CD4-positive, alpha-beta T cell treated with Interleukin-2 at 100 ng/mL for 4 hours (primary cell): ENCODE measurements at regions not wholly inside any gene's neighbourhood (a gene's known extent, or its start where the extent isn't known, plus 50 kb on each side); places are given as distances from the start of the nearest gene placed in this dataset.
"Not testable (repeated sequence)": the region's sequence is repeated elsewhere in the genome, so short reads cannot be mapped to it uniquely, and the experiment has no call there.

Source experiments
- DNase-seq: peaks from one replicate; pipeline ENCODE4 v3.0.0-alpha.2; 2020; ENCODE audit warnings: low spot score

GRCh38 chr4:77306496-77306895 is 149.5 kb downstream of the CCNG2 start:
- DNase-seq = no peak

DNA sequence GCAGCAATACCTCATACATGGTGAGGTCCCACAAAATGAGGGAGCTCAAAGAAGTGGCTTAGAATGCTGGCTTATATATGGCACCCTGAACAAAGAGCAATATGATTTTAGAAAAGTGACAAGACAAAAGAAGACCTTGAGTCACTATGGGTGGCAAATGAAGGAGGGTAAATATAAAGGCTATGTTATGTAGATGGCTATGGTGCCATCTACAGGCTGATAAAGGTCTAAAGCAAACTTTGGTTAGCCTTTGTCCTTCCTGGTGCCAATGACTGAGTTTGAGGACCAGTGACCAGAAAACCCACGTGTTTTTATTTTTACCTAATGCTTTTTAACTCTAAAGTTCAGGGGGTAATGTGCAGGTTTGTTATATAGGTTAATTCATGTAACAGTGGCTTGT is 151.8 kb downstream of the CCNG2 start:
- no peak for DNase-seq

DNA sequence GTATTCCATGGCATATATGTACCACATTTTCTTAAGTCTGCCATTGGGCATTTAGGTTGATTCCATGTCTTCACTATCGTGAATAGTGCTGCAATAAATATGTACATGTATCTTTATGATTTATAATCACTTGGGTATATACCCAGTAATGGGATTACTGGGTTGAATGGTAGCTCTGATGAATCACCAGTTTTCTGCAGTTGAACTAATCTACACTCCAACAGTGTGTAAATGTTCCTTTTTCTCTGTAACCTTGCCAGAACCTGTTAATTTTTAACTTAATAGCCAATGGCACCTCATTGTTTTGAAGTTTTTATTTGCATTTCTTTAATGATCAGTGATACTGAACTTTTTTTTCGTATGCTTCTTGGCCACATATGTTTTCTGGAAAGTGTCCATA is 152.5 kb downstream of the CCNG2 start:
- DNase-seq = no peak

DNA sequence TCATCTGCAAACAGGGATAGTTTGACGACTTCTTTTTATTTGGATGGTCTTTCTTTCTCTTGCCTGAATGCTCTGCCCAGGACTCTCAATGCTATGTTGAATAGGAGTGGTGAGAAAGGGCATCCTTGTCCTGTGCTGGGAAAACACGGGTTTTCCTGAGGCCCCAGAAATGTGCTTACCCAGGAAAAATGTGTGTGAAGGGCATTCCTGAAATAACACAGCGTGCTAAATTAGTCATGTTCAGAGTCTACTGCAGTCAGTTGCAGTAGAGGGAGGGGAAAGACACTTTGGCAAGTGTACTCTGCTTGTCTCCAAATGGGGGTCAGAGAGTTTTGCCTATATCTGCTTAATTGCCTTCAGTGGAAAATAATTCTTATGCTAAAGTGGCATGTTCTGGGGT is 153.9 kb downstream of the CCNG2 start:
- no peak for DNase-seq

- no peak for DNase-seq
These were observed 157.7 kb downstream of the CCNG2 start for GRCh38 chr4:77314697-77315096.

DNA sequence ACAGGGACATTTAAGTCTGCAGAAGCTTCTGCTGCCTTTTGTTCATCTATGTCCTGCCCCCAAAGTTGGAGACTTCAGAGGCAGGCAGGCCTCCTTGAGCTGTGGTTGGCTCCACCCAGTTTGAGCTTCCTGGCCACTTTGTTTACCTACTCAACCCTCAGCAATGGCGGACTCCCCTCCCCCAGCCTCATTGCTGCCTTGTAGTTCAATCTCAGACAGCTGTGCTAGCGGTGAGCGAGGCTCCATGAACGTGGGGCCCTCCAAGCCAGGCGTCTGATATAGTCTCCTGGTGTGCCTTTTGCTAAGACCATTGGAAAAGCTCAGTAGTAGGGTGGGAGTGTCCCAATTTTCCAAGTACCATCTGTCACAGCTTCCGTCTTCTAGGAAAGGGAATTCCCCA is 170.1 kb downstream of the CCNG2 start:
- DNase-seq = no peak

DNA sequence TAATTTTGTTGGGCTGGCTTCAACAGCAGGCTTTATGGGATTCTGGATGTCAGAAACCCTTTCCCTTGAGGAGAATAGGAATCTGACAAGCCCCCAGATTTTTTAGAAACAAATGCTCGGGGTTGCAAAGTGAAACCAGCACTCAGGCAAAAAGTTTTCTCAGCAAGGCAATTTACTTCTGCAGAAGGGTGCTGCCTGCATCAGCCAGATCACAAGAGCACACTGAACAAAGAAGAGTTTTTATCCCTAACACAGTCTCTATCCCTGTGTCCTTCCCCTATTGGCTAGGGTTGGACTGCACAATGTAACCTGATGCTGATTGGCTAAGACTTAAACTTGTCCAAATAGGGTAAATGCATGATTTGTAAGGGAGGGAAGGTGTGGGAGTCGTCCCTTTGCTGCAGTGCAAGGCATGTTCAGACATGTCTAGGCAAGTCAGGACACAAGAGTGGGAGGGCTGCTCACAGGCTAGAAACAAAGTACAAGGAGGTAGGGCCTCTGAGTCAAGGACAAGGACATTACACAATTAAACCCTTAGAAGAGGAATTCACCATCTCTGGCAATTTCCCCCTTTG is 175.8 kb downstream of the CCNG2 start:
- no peak for DNase-seq

DNA sequence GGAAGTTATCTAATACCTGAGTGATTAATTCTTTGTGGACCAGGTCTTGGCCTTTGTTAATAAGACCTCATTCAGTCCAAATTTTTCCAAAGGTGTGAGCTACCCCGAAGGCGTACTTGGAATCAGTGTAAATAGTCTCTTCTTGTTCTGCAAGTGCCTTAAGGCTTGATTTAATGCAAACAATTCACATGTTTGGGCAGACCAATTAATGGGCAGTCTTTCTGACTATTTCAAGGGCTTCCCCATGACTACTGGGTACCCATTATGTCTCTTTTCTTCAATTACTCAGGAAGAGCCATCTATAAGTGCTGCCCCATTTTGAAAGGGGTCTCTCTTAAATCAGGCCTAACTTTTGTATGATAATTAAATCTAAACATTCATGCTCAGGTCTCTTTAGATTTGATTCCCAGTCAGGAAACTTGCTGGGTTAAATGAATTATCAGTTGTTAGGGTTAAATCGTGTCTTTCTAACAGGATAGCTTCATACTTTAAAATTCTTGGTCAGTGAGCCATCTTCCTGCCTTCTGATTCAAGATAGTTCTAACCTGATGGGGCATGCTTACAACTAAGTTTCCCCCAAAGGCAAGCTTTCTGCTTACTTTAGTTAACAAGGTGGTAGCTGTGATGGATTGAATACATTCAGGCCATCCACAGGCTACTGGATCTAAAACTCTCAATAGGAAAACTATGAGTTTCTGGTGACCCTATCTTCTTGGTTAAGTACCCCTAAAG is 179.6 kb downstream of the CCNG2 start:
- no peak for DNase-seq

GRCh38 chr4:77342170-77342810 is 185.3 kb downstream of the CCNG2 start:
- no peak for DNase-seq

DNA sequence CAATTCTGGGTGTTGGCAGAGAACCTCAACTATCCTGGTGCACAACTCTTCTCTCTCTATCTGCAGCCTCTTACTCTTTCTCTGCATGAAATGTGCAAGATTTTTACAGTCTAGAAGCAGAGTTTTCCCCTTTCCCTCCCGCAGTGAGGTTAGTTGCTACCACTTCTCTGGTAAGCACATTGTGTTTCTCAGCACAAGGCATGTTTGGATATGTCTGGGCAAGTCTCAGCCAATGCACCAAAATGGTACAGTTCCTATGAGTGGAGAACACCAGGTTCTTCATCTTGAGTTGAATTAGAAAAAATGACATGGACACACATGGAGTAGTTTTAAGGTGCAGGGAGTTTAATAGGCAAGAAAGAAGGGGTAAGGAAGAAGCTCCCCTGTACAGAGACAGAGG is 187.0 kb downstream of the CCNG2 start:
- DNase-seq = no peak

DNA sequence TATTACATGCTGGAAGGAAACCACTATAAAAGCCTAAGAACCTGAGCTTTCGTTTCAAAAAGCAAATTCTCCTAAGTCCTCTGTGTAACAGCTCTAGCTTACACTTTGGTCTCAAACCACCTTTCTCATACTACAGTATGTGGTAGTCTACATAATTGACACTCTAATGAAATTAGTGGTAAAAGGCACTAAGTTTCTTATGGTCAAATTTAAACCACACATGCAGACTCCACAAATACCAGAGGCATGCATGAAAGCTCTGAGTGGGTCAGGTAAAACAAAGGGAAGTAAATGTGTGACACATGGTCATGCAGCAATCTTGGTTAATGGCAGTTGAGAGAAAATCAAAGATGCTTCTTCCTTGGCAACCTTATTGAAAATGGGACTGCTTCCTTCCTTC is 187.8 kb downstream of the CCNG2 start:
- DNase-seq = no peak

DNA sequence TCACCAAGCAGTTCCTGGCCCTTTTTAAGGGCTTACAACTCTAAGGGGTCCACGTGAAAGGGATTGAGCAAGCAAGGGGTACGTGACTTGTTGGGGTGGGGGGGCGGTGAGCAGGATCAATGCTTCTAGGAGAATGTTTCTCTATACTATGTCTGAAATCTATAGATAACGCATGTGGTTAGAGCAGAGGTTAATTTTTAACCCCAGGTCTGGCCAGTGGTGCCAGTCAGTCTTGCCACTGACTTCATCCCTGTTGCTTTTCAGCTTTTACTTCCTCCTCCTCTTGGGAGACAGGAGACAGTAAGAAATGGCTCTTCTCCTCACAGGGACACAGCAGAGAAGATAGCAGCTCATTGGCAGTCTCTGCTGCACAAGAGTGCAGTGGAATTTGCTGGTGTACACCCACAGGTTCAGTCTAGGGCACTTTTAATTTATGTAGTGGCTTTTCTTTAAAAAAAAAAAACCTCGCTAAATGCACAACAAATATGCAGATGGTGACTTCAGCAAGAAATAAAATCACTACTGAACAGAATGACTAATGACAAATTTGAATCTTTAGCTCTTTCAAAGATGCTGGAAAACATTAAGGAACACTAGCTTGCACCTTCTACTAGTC is 190.5 kb downstream of the CCNG2 start:
- DNase-seq = no peak

DNA sequence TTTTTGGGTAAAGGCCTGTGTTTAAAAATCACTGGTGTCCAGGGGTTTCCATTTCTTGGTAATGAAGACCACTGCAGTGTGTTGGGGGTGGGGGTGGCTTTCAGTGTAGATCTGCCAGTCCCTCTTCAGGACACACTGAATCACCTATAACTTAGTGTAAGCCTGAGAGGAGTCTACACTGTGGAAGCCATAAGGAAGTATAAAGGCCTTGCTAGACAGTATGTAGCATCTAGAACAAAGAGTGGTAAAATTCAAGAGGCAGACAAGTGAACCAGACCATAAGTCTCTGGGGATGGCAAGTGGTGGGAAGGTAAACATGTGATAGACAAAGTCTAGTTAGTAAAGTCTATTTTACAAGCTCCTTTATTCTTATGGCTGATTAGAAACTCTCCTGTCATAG is 191.8 kb downstream of the CCNG2 start:
- DNase-seq = no peak

DNA sequence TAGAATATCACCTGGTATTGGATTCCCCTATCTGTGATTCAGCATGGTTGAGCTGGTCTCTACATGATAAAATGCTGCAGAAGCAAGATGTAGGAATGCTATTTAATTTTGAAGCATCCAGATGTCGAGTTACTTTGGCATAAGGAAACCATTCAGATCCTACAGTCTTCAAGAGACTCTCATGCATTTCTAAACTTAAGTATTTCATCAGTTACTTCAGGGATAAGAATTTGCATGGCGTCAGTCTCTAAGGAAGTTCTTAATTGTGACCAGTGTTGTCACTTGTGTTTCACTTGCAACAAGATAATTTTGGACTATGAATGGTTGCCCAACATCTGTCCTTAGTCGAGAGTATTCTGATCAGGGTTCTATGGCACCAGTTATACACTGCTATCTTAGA is 192.4 kb downstream of the CCNG2 start:
- DNase-seq = no peak

DNA sequence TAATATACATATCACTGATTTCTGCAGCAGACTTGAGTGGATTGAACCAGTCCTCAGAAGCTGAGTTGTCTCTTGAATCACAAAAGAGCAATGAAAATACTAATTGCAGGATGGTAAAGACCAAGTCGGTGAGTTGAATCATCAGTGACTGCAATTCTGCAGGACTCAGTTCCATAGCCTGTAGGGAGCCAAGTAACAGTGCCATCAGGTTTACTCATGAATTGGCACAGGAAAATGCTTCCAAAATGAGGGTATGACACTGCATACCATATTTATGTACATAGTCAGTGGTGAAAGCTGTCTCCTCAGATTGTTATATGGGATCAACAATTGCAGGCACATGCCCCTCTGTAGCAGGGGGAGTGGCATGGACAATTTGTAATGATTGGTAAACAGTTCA is 192.8 kb downstream of the CCNG2 start:
- no peak for DNase-seq

DNA sequence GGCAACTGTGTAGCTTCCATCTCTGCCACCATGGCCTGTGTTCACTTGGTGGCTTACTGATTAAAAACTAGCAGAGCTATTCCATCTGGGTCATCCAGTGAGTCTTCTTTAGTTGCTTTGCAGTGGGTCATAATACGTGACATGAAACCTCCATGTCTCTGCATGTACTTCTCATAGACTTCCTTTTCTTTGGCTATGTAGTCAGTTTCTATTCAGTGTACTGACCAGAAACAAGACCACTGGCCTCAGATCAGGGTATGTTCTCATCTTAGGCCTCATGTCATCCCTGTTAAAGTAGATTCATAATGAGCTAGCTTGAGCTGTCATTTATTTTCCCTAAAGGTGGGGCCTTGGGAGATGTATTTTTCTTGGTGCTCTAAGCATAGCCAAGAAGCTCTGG is 195.2 kb downstream of the CCNG2 start:
- DNase-seq = no peak

DNA sequence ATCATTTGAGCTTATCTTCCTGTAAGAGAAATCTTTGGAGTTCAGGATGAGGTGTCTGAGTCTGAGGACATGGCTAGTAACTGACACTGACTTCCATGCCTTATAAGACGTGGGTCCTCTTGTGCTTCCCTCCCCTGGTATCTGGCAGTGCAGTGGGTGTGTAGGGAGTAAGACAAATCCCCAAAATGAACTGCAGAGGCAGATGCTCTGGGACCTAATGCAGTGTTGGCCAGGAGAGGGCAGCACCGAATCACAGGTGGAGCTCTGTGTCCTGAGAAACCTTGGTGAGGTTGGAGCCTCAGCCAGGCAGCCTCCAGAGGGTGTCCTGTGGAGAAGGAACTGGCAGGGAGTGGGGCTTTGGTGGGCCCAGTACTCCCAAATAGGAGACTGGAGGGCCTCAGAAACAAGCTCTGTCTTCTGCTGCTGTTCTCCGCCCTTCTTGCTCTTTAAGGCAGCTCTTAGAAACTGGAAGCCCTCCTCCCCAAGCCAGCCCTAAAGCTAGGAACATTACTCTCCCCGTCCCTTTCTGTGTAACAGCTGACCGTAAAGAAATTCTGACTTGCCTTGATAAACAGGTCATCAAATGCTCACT is 196.8 kb downstream of the CCNG2 start:
- DNase-seq = not testable (repeated sequence)

GRCh38 chr4:77354550-77354949 is 197.5 kb downstream of the CCNG2 start:
- no peak for DNase-seq

- DNase-seq = no peak
These were observed 198.7 kb downstream of the CCNG2 start for GRCh38 chr4:77355731-77356130.

DNA sequence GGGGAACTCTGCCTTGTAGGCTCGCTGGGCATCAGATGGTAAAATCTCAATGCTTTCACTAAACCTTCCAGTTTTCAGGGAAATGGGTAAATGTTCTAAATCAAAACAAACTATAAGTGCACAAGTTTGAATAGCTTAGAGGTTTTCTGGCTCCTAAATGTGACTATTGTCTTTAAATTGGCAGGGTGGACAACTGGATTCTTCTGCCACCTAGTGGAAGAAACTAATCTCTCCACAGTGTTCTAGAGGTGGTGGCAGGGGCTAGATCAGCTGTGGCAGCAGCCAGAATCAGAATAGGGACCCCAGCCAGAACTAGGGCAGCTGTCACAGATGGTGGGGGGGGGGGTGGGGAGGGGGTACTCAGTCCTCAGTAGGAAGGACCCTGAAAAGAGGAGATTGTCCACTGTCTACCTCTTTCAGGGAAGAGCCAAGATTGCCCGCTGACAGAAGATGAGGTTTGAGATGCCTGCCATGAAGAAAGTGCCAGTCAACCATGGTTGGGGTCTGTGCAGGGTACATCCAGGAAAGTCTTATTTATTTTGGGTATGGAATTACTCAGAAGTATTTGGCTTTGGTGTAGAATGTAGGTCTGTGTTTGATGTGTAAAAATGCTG is 201.4 kb downstream of the CCNG2 start:
- DNase-seq = peak; percentile 8

DNA sequence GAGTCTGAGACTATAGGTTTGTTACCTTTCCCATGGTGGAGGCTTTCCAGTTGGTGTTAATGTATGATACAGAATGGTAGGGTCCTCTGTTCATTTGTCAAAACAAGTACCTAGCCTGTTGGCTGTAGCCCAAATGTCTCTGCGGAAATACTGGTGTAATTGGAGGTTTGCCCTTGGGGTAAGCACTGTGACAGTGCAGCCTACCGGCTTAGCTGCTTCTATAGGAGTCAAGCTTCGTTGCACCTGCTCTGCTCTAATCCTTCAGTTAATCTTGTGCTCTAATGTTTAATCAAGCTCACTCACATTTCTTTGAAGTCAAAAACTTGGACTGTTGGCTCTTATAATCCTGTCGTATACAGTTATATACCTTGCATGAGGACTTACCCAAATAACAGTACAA is 203.4 kb downstream of the CCNG2 start:
- no peak for DNase-seq

DNA sequence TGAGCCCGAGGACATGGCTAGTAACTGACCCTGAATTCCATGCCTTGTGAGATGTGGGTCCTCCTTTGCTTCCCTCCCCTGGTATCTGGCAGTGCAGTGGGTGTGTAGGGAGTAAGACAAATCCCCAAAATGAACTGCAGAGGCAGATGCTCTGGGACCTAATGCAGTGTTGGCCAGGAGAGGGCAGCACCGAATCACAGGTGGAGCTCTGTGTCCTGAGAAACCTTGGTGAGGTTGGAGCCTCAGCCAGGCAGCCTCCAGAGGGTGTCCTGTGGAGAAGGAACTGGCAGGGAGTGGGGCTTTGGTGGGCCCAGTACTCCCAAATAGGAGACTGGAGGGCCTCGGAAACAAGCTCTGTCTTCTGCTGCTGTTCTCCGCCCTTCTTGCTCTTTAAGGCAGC is 209.9 kb downstream of the CCNG2 start:
- DNase-seq = not testable (repeated sequence)
